ENCODE measurements at regions not wholly inside any gene's neighbourhood (a gene's known extent, or its start where the extent isn't known, plus 50 kb on each side); places are given as distances from the start of the nearest gene placed in this dataset.
"Not testable (repeated sequence)": the region's sequence is repeated elsewhere in the genome, so short reads cannot be mapped to it uniquely, and the experiment has no call there.

DNA sequence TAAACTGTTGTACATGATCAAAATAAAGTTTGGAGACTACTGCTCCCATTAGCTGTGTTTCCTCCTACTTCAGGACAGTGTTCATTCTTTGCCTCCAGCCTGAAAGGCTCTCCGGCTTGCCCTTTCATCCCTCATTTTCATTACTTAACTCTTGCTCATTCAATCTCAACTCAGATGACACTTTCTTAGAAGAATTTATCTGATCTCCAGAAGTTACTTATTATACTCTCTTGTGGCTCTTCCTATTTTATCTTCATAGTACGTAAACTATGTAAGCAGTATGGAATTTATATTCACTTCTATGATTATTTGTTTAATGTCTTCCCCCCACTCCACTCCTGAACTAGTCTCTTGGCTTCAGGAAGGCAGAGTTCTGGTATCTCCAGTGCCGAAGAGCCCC, 1737.9 kb upstream of the C9orf72 start:
- DNase-seq = no peak

DNA sequence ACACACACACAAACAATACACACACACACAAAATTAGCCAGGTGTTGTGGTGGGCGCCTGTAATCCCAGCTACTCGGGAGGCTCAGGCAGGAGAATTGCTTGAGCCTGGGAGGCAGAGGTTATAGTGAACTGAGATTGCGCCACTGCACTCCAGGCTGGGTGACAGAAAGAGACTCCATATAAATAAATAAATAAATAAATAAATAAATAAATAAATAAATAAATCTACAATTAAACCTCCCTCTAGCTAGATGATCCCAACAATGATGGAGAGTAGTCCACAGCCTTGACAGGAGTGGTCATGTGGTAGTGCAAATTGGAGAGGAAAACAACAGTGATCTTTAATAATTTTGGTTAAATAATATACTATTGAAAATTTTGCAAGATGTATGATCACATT, 1739.0 kb upstream of the C9orf72 start:
- no peak for DNase-seq

DNA sequence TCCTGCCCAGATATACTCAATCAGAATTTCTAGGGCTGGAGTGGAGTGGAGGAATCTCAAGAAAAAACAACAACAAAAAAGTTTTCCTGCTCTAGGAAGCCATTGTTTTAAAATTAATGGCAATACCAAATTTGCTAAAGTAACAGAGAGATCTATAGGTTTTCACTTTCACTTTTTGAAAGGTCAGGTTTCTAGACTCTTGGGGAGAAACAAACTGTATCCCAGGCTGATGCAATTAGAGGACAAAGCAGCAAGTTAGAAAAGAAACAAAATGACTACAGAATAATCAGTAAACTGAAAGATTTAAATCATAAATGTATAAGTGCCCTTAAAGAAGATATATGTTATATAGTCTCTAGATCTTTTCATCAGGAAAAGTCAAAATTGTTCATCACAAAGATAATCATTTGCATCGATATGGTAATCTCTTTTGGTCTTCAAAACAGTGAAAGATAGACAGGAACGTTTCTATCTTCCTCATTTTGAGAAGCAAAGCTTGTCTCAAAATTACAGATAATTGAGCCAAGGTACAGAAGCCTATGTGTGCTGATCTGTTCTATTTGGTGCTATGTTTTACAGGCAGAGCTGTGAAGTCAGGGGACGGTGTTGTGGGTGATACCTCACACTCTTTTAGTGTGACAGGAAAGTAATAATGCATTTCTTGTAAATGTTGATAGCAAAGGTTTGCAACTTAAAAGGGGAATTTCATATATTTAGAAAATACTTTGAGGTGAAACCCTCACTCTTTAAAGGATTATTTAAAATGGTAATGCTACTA, 1746.6 kb upstream of the C9orf72 start:
- DNase-seq = no peak

DNA sequence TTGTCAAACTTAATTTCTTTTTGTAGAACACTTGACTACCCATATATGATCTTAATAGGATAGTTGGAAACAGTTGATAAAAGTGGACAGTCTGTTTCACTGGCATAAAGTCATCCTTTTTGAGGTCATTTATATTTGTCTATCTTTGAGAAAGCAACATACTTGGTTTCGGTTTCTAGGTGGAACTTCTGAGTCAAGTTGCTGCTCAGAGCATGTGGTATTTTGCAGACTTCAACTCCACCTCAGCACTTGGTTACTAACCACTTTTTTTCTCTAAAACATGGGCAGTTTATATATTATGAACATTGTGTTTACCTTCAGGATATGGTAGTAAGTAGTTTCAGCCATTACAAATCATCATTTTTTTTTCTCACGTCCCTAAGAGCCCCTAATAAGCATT, 1749.0 kb upstream of the C9orf72 start:
- DNase-seq = no peak

DNA sequence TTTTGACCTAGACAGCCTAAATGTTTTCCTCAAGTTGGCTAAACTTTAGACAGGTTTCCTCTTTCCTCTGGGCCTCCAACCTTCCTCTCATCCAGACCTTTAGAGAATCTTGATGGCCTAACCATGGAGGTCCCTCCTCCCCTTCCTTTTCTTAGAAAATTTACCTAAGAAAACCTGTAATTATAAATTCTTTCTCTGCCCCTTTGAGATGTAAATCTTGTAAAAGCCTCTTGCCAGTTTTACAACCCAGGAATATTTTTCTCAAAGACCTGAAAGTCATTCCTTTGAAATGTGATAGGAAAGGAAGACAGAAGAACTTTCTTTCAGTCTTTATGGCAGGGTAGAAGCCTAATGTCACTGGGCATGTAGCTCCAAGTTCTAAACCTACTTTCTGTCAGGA, 1752.6 kb upstream of the C9orf72 start:
- no peak for DNase-seq

DNA sequence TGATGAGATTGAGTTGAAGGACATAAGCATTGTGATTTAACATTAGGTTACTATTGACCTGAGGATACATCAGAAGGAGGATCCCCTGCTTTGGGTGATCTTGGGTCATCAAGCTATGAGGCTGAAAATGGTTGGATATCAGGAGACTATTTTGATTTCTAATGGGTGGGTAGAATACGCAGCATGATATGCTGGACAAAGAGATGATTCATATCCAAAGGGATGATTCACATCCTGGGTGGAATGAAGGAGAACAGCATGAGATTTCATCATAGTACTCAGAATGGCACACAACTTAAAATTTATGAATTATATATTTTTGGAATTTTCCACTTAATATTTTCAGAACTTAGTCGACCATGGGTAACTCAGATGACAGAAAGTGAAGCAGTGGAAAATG, 1759.5 kb upstream of the C9orf72 start:
- DNase-seq = no peak

DNA sequence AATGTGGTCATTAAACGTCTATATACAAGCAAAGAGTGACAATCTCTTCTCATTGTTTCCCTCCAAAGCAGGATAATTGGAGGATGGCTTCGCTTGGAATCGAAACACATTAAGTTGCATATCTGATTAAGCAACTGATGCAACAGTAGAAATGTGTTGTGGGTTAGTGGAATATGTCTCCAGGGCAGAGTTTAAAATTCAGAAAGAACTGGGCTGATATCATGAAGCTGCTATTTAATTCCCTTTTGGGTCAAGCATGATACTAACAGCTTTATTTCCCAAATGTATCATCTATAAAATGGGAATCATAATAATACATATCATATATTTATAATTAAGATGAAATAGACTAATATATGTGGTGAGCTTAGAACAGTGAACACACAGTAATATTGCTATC, 1763.0 kb upstream of the C9orf72 start:
- no peak for DNase-seq

DNA sequence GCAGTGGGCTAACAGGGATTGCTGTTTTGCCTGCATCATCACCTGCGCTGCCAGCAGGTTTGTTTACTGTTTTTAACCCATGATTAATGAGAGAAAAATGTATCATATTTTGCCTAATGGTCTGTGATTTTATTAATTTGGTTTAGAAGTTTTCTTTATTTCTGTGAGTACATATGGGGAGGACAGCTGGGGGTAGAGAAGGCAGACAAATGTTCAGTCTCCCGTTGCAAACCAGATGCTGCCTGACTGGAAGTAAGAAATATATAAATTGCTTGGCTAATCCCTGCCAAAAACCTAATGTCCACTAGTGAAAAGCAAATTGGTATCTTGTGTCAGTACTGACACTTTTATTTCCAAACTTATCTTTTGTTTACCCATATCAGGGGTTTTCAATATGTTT, 1766.1 kb upstream of the C9orf72 start:
- DNase-seq = no peak

DNA sequence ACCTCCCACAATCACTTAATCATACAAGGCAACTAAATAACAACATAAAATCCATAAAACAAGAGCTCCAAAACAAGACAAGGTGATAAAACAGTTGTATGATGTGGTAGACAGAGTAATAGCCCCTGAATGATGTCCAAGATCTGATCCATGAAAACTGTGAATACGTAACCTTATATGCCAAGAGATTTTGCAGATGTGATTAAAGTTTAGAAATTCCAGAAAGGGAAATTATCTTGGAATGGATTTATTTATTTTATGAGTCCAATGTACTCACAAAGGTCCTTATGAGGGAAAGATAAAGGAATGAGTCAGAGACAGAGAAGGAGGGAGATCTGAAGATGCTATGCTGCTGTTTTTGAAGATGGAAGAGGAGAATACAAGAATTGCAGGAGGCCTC, 1775.7 kb upstream of the C9orf72 start:
- no peak for DNase-seq

DNA sequence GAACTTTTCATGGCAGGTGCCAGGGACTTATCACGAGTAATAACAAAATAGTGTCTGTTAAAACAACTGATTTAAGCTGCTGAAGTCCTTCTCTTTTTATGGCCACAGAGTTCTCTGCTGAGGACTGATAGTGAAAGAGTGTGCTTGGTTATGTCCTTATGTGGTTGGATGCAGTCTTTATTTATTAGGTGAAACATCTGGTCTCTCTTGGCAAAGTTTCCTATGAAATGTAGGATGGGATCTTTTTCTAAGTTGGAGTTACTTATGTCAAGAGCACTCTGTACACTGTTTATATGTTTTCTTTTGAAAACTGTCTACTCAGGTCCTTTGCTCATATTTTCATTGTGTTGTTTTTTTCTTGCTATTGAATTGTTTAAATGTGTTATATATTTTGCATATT, 1816.1 kb upstream of the C9orf72 start:
- DNase-seq = no peak

DNA sequence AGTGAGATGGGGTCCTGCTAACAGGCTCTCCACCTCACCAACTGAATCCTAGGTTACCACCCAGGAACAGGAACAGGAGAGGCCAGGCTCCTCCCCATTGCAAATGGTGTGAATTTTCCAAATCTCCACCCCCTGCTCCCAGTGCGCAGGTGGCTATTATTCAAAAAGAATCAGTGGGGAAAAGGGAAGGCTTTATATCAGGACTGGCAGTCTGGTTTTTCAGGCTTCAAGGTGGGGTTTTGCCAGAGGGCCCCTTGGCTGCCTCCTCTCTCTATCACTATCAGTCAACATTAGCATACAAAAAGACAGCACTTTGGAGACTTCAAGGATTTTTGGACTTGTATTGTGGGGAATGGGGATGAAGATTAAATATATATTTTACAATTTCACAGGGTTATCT, 1817.6 kb upstream of the C9orf72 start:
- no peak for DNase-seq

DNA sequence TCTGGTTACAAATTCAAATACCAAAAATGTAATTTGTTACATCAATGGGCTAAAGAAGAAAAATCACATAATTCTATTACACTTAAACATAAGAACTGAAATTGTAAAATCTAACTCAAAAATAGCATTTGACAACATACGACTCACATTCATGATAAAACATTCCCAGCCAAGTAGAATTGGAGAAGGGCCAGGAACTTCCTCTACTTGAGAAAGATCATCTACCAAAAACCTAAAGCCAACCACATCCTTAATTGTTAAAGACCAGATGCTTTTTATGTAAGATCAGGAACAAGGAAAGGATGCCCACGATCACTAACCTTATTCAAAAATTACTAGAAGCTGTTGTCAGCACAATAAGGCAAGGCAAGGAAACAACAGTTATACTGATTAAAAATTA, 1819.8 kb upstream of the C9orf72 start:
- DNase-seq = no peak

DNA sequence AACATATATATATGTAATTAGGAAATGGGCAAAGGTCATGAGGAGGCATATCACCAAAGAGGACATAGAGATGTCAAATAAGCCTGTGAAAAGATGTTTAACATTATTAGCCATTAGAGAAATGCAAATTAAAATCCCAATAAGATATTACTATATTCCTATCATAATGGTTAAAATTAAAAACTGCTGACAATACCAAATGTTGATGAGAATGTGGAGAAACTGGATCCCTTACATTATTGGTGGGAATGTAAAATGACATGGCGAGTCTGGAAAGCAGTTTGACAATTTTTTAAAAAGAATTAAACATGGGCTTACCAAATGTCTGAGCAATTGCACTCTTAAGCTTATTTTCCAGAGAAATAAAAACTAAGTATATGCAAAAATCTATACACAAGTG, 1821.6 kb upstream of the C9orf72 start:
- no peak for DNase-seq

DNA sequence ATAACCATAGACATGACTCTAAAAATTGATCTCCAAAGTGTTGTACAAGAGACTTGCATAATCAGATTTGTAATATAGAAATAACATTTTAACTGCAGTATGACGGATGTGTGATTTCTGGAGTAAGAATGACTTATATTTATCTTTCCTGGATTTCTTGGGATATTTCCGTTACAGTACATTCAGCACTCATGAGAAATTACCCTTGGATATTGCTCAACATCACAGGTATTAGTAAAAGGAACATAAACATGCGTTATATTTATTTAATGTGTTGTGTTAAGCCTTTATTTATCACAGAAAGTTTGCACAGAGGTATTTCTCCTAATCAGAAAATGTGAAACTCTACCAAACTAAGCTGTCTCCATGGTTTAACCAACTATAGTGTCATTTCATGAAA, 1823.9 kb upstream of the C9orf72 start:
- DNase-seq = no peak

DNA sequence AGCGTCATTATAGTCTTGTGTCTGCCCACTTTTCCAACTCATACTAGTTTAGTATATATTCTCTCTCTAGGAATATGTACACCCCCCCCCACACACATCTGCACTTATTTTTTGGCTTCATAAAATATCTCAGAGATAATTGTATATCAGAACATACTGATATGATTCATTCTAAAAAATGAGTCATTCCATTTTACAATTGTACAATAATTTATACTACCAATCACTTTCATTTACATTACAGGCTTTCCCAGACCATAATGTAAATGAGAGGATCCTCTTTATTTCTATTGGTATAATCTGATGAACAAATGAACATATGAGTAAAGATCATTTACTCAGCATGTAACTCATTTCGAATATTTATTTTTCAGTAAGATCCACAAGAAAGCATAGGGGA, 1842.9 kb upstream of the C9orf72 start:
- DNase-seq = no peak

DNA sequence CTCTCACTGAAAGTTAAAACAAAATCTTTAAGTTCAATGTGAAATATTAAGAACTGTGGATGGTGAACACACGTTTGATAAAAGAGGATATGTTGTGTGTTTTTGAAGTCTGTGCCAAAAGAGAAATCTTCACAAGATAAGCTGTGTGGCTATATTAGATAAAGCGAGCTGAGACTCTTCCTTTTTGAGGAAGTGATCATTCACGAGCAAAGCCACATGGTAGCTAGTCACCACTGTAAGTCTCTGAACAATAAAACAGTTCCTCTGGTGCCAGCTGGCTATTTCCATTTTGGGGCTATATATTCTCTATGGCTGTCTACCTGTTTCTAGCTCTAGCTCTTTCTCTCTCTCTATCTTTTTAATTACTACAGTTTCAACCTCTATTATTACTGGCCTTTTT, 1849.2 kb upstream of the C9orf72 start:
- no peak for DNase-seq

DNA sequence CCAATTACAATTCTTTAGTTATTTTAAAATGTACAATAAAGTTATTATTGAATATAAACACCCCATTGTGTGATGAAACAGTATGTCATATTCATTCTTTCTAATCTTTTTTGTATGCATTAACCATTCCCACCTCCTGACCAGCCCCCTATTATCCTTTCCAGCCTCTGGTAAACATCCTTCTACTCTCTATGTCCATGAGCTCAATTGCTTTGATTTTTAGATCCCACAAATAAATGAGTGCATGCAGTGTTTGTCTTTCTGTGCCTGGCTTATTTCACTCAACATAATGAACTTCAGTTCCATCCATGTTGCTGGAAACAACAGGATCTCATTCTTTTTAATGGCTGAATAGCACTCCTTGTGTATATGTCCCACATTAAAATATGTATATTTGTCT, 1858.9 kb upstream of the C9orf72 start:
- DNase-seq = no peak

DNA sequence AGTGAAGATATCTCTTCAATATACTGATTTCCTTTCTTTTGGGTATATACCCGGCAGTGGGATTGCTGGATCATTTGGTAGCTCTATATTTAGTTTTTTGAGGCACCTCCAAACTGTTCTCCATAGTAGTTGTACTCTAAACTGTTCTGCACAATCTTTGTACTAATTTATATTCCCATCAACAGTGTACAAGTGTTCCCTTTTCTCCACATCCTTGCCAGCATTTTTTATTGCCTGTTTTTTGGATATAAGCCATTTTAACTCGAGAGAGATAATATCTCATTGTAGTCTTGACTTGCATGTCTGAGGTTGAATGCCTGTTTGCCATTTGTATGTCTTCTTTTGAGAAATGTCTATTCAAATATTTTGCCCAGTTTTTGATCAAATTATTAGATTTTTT, 1859.4 kb upstream of the C9orf72 start:
- DNase-seq = not testable (repeated sequence)

DNA sequence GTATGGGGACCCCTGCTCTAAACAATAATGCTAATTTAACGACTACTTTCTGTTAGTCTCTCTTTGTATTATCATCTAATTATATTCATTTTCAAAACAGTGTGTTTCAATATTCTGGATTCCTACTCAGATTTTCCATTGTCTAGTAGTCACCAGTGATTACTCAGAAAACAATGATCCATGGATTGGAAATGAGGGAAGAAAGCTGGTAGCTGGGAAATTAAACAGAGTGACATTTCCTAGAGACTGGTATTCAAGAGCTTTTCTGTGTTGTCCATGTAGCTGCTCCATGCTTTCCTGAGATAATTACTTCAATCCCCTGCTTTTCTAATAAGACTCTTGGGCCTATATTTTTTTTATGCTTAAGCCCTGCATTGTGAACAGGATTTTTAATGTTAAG, 1862.1 kb upstream of the C9orf72 start:
- no peak for DNase-seq

DNA sequence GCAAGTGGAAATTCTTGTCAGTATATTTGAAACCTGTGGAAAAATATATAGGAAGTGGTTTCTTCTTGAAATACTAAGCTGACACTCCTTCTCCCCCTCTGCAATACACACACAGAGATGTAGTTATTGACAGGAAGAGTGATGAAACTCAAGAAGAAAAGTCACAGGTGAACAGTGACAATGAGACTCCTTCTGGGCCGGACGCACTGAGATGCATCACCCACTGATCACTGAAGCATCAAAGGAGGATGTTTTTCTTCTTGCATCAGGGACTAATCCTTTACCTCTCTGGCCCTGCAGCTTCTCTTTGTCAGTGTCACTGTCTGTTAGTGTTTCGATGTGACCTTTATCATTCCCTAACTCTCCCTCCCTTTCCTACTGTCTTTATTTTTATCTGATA, 1864.2 kb upstream of the C9orf72 start:
- no peak for DNase-seq

DNA sequence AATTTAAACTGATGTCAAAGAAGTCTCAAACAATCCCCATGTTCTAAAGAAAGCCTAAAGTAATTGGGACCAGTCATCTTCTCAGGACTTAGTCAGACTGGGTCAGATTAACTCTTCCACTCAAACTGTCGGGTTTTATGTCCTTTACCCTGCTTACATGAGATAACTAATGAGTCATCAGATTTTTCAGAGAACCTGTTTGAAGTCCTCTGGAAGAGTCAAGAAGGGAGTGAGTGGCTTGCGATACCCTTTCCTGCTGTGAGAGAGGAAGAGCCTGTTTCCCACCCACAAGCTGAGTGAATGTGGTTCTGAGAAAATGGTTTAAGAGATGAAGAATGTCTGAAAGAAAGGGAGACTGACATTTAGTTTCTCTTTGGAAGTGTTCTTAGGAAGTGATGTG, 1866.7 kb upstream of the C9orf72 start:
- DNase-seq = no peak

DNA sequence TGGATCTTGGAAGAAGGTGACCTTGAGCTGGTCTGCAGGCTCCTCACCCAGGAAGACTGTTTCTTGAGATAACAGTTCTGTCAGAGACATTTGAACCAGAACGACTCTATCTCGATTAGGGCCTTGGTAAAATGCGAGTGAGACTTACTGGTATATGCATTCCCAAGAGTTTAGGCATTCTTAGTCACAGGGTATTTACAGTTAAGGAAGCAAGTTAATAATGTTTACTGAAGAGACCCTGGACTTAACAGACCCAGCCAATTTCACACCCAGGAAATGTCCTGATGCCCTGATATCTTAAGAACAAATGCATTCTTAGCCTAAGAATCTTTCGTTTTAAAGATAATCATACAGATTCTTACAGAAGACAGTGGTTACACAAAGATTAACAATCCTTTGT, 1867.2 kb upstream of the C9orf72 start:
- no peak for DNase-seq

DNA sequence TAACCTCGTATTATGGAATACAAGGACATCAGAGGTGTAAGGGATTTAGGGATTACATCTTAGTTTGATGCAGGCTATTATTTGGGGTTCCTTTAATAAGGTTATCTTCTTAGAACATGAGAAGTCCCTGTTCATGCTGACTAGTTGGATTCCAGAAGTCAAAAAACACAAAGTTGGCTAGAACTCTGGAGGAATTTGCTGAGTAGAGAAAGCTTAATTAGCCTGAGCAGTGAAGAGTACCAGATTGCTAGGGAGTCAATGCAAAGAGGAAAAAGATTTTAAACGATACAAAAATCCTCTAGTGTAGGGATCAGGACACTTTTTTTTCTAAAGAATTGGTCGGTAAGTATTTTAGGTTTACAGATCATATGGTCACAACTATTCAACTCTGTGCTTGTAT, 1872.5 kb upstream of the C9orf72 start:
- DNase-seq = no peak

DNA sequence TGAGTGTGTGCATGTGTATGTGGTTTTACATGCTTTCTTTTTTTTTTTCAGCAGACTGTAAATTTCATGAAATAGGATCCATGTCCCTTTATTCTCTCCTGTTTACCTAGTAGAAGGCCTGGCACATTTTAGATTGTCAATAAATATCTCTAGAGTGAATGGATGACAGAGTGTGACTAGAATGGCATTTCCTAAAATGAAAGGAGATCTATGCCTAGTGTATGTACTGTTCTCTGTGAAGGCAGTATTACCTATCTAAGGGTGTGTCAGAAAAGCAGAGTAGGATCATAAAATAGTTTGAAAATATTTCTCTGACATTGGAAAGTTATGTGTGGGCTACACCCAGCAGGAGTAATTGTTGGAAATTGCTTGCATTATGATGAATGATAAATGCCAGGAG, 1876.0 kb upstream of the C9orf72 start:
- DNase-seq = no peak

DNA sequence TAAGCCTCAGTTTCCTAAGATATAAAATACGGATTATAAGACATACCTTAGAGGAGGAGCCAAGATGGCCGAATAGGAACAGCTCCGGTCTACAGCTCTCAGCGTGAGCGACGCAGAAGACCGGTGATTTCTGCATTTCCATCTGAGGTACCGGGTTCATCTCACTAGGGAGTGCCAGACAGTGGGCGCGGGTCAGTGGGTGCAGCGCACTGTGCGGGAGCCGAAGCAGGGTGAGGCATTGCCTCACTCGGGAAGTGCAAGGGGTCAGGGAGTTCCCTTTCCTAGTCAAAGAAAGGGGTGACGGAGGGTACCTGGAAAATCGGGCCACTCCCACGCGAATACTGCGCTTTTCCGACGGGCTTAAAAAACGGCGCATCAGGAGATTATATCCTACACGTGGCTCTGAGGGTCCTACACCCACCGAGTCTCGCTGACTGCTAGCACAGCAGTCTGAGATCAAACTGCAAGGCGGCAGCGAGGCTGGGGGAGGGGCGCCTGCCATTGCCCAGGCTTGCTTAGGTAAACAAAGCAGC, 1877.1 kb upstream of the C9orf72 start:
- DNase-seq = not testable (repeated sequence)
